ENCODE measurements at regions not wholly inside any gene's neighbourhood (a gene's known extent, or its start where the extent isn't known, plus 50 kb on each side); places are given as distances from the start of the nearest gene placed in this dataset.

DNA sequence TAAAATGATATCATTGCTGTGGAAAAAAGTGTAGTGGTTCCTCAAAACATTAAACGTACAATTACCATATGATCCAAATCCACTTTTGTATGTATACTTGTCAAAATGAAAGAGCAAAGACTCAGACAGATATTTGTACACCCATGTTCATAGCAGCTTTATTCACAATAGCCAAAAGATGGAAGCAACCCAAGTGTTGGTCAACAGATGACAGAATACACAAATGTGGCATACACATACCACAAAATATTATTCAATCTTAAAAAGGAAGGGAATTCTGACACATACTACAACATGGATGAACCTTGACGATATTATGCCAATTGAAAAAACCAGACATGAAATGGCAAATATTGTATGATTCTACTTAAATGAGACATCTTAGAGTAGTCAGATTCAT is 524.5 kb upstream of the WWC1 start:
- no peaks in the 10 kb centered on the region for H3K9me3 ChIP-seq (ENCODE audit: low read depth)
- H3K27ac ChIP-seq, result no peak overlapping the region
- H3K4me1 ChIP-seq (ENCODE audit: low read depth), result no peaks in the 10 kb centered on the region
- H3K4me3 ChIP-seq, result no peak overlapping the region
- no peaks in the 10 kb centered on the region for H3K36me3 ChIP-seq
- TF ChIP-seq, protein P1, sequence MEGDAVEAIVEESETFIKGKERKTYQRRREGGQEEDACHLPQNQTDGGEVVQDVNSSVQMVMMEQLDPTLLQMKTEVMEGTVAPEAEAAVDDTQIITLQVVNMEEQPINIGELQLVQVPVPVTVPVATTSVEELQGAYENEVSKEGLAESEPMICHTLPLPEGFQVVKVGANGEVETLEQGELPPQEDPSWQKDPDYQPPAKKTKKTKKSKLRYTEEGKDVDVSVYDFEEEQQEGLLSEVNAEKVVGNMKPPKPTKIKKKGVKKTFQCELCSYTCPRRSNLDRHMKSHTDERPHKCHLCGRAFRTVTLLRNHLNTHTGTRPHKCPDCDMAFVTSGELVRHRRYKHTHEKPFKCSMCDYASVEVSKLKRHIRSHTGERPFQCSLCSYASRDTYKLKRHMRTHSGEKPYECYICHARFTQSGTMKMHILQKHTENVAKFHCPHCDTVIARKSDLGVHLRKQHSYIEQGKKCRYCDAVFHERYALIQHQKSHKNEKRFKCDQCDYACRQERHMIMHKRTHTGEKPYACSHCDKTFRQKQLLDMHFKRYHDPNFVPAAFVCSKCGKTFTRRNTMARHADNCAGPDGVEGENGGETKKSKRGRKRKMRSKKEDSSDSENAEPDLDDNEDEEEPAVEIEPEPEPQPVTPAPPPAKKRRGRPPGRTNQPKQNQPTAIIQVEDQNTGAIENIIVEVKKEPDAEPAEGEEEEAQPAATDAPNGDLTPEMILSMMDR (IDR thresholded peaks at IDR 0.05; ENCODE audit: low read depth, low read length), result no peak
- DNase-seq (ENCODE audit: low read depth in 1 of 2, low spot score in 1 of 2), result no peak
- no peaks in the 10 kb centered on the region for H3K27me3 ChIP-seq

DNA sequence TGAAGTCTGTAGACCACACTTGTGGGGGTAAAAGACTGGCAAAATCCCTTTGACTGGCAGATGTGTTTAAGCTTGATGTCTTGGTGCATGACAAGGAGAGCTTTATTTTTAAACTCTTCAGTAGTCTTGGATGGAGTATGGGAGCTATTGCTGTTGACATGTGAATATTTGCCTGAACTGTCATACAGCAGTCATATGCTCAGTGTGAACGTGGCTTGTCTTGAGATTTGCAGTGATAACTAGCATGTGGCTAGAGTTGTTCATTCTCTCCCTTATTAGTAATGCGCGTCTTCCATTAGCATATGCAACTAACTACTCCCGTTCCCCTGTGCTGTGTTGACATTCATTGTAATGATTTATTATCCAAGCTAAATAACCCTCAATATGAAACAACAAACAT is 523.6 kb upstream of the WWC1 start:
- Histone ChIP-seq H3K27me3 (no peaks in the 10 kb centered on the region), H3K27ac (no peak overlapping the region), H3K36me3 (no peaks in the 10 kb centered on the region), H3K9me3 (ENCODE audit: low read depth) (no peaks in the 10 kb centered on the region), H3K4me3 (no peak overlapping the region), H3K4me1 (ENCODE audit: low read depth) (no peaks in the 10 kb centered on the region)
- DNase-seq (ENCODE audit: low read depth in 1 of 2, low spot score in 1 of 2), result no peak
- TF ChIP-seq, protein P1 (IDR thresholded peaks at IDR 0.05; ENCODE audit: low read depth, low read length), result no peak

DNA sequence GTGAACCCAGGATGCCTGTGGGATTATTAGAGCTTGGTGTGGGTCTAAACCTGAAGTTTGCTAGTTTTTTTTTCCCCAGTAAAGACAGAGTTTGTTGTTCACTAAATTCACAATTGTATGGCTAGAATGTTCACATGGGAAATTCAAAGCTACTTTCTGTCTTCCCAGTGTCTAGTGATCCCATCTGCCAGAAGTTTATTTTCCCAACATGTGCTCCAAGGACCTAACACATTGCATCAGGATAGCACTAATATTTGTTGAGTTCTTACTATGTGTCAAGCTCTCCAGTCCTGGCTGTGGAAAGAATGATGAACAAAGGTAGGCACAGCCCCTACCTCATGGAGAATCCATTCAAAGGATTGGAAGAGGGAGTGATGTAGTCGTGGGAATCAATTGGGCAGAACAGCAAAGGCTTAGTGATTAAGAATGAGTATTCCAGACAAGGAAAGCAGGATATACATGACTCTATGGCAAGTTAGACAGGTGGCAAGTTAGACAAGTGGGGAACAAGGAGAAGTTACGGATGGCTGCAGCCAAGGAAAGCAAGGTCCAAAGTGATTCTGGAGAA is 521.5 kb upstream of the WWC1 start:
- no peak overlapping the region for H3K27ac ChIP-seq
- TF ChIP-seq, protein P1 (IDR thresholded peaks at IDR 0.05; ENCODE audit: low read depth, low read length), result no peak
- no peaks in the 10 kb centered on the region for H3K36me3 ChIP-seq

DNA sequence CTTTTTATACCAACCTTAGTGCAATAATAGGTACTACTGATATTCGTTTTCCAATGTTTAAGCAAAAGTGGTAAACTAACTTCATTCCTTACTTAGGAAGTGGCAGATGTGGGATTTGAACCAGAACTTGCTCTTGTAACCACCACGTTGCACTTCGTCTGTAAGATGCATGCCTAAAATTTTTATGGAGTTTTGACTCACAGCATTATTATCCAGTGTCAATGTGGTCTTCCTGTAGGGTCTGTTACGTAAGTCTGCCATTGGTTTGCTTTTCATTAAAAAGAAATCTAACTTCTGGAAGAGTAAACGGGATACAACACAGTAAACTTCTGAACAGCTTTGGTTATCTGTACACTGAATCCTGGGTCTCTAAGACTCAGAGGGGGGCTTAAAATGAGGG is 521.0 kb upstream of the WWC1 start:
- H3K4me1 ChIP-seq (ENCODE audit: low read depth), result no peaks in the 10 kb centered on the region
- H3K27me3 ChIP-seq, result no peaks in the 10 kb centered on the region
- H3K27ac ChIP-seq, result no peak overlapping the region
- peak in 1 of 2 donors; percentile 56 for DNase-seq (ENCODE audit: low read depth in 1 of 2, low spot score in 1 of 2)
- H3K4me3 ChIP-seq, result no peak overlapping the region
- H3K9me3 ChIP-seq (ENCODE audit: low read depth), result no peaks in the 10 kb centered on the region
- TF ChIP-seq, protein P1 (IDR thresholded peaks at IDR 0.05; ENCODE audit: low read depth, low read length), result no peak
- H3K36me3 ChIP-seq, result no peaks in the 10 kb centered on the region

More for the DNA sequence above, 521.5 kb upstream of the WWC1 start:
- DNase-seq (ENCODE audit: low read depth in 1 of 2, low spot score in 1 of 2), result no peak
- H3K27me3 ChIP-seq, result no peaks in the 10 kb centered on the region
- no peaks in the 10 kb centered on the region for H3K9me3 ChIP-seq (ENCODE audit: low read depth)
- no peak overlapping the region for H3K4me3 ChIP-seq
- H3K4me1 ChIP-seq (ENCODE audit: low read depth), result no peaks in the 10 kb centered on the region

DNA sequence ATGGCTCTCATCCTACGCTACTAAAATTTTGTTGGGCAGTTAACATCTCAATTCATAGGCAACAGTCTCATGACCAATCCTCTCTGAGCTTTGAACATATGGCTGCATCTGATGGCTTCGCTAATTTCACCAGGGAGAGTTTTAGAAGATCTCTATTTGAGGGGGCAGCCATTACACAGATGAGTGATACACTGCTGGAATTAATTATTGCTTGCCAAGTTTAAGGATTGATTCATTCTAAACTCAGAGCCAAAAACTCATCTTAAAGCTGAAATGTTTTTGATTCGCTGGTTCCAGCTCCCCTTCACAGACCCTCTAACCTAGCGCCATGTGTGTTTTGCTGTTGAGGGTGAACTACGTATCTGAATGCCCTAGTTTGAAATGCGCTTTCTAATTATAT is 519.9 kb upstream of the WWC1 start:
- TF ChIP-seq, protein P1 (IDR thresholded peaks at IDR 0.05; ENCODE audit: low read depth, low read length), result no peak
- no peak overlapping the region for H3K4me3 ChIP-seq
- no peaks in the 10 kb centered on the region for H3K4me1 ChIP-seq (ENCODE audit: low read depth)
- no peaks in the 10 kb centered on the region for H3K27me3 ChIP-seq
- no peak for DNase-seq (ENCODE audit: low read depth in 1 of 2, low spot score in 1 of 2)
- H3K36me3 ChIP-seq, result no peaks in the 10 kb centered on the region
- no peaks in the 10 kb centered on the region for H3K9me3 ChIP-seq (ENCODE audit: low read depth)
- no peak overlapping the region for H3K27ac ChIP-seq

Measured in cardiac muscle cell (in vitro differentiated cells and primary cell).